IMR-90 (cell line): ENCODE measurements at regions not wholly inside any gene's neighbourhood (a gene's known extent, or its start where the extent isn't known, plus 50 kb on each side); places are given as distances from the start of the nearest gene placed in this dataset.
A peak's percentile ranks its signal among the peaks of the same experiment; 100 is the strongest.

ENCODE experiments used
- ATAC-seq: fragments of 200-7000 bp; cut with Tn5 transposase; 2 replicates; pipeline ENCODE4 v1.9.1; 2020; ENCODE audit warnings: low read depth, mild to moderate bottlenecking, moderate library complexity
- BruUV-seq: library from RNA; stranded (reverse); fragments of 400-500 nt; replicated peaks from 2 replicates; lab custom pipeline; 2021; lab: Mats Ljungman, UMichigan
- CTCF ChIA-PET: fragments of 300-600 bp; formaldehyde crosslinking; extraction: SDS; loops from one replicate; lab custom pipeline; 2021; ENCODE audit warnings: antibody characterized with exemption; lab: Yijun Ruan, JAX
- POLR2A ChIA-PET: fragments of 300-600 bp; sonication (Branson Sonifier 250); formaldehyde crosslinking; loops from one replicate; lab custom pipeline; 2022; ENCODE audit warnings: antibody characterized with exemption; ENCODE audit not compliant: unreplicated experiment; lab: Charles Lee
- DNase-seq: peaks from one replicate; pipeline ENCODE4 v3.0.0; 2013
- H2AFZ ChIP-seq: replicated peaks from 2 replicates; pipeline ENCODE3; 2013; ENCODE audit warnings: low read length, mild to moderate bottlenecking; ENCODE audit not compliant: poor library complexity
- H2AK5ac ChIP-seq: 2 replicates; pipeline ENCODE4 v1.6.1; 2013; ENCODE audit warnings: low read depth, low read length, inconsistent platforms
- H2AK9ac ChIP-seq: replicated peaks from 2 replicates; pipeline ENCODE3; 2013; ENCODE audit warnings: mild to moderate bottlenecking, low read depth, low read length, moderate library complexity; ENCODE audit not compliant: poor library complexity
- H2BK120ac ChIP-seq: 2 replicates; pipeline ENCODE4 v1.6.1; 2013; ENCODE audit warnings: low read depth, low read length, inconsistent platforms
- H2BK15ac ChIP-seq: 3 replicates; pipeline ENCODE4 v1.6.1; 2013; ENCODE audit warnings: low read depth, low read length, inconsistent platforms
- H2BK20ac ChIP-seq: 2 replicates; pipeline ENCODE4 v1.6.1; 2013; ENCODE audit warnings: low read depth, mild to moderate bottlenecking, inconsistent platforms, low read length, moderate library complexity
- H2BK5ac ChIP-seq: 2 replicates; pipeline ENCODE4 v1.6.1; 2013; ENCODE audit warnings: mild to moderate bottlenecking, low read depth, low read length, inconsistent platforms; ENCODE audit not compliant: poor library complexity, severe bottlenecking
- H3K14ac ChIP-seq: replicated peaks from 2 replicates; pipeline ENCODE4 v1.6.1; 2013; ENCODE audit warnings: low read depth, low read length, inconsistent platforms
- H3K18ac ChIP-seq: 2 replicates; pipeline ENCODE4 v1.6.1; 2013; ENCODE audit warnings: low read depth, low read length, control low read depth
- H3K23ac ChIP-seq: 2 replicates; pipeline ENCODE4 v1.6.1; 2013; ENCODE audit warnings: low read depth, low read length, inconsistent platforms
- H3K27ac ChIP-seq: 2 replicates; pipeline ENCODE4 v1.5.1; 2013; ENCODE audit warnings: mild to moderate bottlenecking, control low read depth, low read length; ENCODE audit not compliant: insufficient read depth
- H3K27me3 ChIP-seq: 2 replicates; pipeline ENCODE4 v1.6.1; 2013; ENCODE audit warnings: low read length; ENCODE audit not compliant: control insufficient read depth, insufficient read depth
- H3K36me3 ChIP-seq: 2 replicates; pipeline ENCODE4 v1.6.1; 2013; ENCODE audit warnings: low read length, mixed read lengths; ENCODE audit not compliant: control insufficient read depth, insufficient read depth
- H3K4ac ChIP-seq: 2 replicates; pipeline ENCODE4 v1.6.1; 2013; ENCODE audit warnings: low read depth, low read length, inconsistent platforms
- H3K4me1 ChIP-seq: 2 replicates; pipeline ENCODE4 v1.6.1; 2013; ENCODE audit warnings: low read length, mixed read lengths; ENCODE audit not compliant: control insufficient read depth, insufficient read depth
- H3K4me2 ChIP-seq: 2 replicates; pipeline ENCODE4 v1.6.1; 2013; ENCODE audit warnings: low read depth, mild to moderate bottlenecking, control low read depth, low read length, moderate library complexity
- H3K4me3 ChIP-seq: 2 replicates; pipeline ENCODE4 v1.5.1; 2013; ENCODE audit warnings: low read depth, mild to moderate bottlenecking, control low read depth, low read length, moderate library complexity; ENCODE audit not compliant: insufficient read depth
- H3K56ac ChIP-seq: 2 replicates; pipeline ENCODE4 v1.6.1; 2013; ENCODE audit warnings: low read length, inconsistent platforms; ENCODE audit not compliant: insufficient read depth; ENCODE audit errors: extremely low read depth
- H3K79me1 ChIP-seq, 2 experiments: 2 replicates each; pipeline ENCODE4 v1.6.1; 2013; ENCODE audit warnings: low read length in 2 of 2, inconsistent platforms in 1 of 2, low read depth in 1 of 2
- H3K9ac ChIP-seq: 2 replicates; pipeline ENCODE4 v1.6.1; 2013; ENCODE audit warnings: low read depth, low read length, control low read depth
- H3K9me1 ChIP-seq: 2 replicates; pipeline ENCODE4 v1.6.1; 2013; ENCODE audit warnings: low read length, inconsistent platforms; ENCODE audit not compliant: insufficient read depth
- H3K9me3 ChIP-seq: 2 replicates; pipeline ENCODE4 v1.6.1; 2013; ENCODE audit warnings: low read length; ENCODE audit not compliant: control insufficient read depth, insufficient read depth
- H4K20me1 ChIP-seq: 2 replicates; pipeline ENCODE4 v1.6.1; 2013; ENCODE audit warnings: low read length, inconsistent platforms; ENCODE audit not compliant: insufficient read depth
- H4K5ac ChIP-seq: 2 replicates; pipeline ENCODE4 v1.6.1; 2013; ENCODE audit warnings: mild to moderate bottlenecking, low read depth, low read length, control low read depth
- H4K8ac ChIP-seq, 2 experiments: 2 replicates each; pipeline ENCODE4 v1.6.1; 2013; ENCODE audit warnings: low read depth in 2 of 2, low read length in 2 of 2, control low read depth in 1 of 2, inconsistent platforms in 1 of 2
- H4K91ac ChIP-seq: 2 replicates; pipeline ENCODE4 v1.6.1; 2013; ENCODE audit warnings: low read depth, low read length, inconsistent platforms; ENCODE audit not compliant: insufficient read depth
- BHLHE40 ChIP-seq: fragments of 150-350 bp; IDR thresholded peaks from 2 replicates; pipeline ENCODE4 v1.6.1; 2016; ENCODE audit warnings: mild to moderate bottlenecking, low read depth, low read length
- CEBPB ChIP-seq: IDR thresholded peaks from 2 replicates; pipeline ENCODE4 v1.6.1; 2012; ENCODE audit warnings: low read depth, low read length, improper control_type of control experiment
- FOS ChIP-seq: fragments of 150-350 bp; IDR thresholded peaks from 2 replicates; pipeline ENCODE4 v1.6.1; 2016; ENCODE audit warnings: low read depth, low read length
- MAFK ChIP-seq: IDR thresholded peaks from 2 replicates; pipeline ENCODE4 v1.6.1; 2012; ENCODE audit warnings: low read depth, low read length, improper control_type of control experiment
- NFE2L2 ChIP-seq: fragments of 150-350 bp; IDR thresholded peaks from 2 replicates; pipeline ENCODE4 v1.6.1; 2016; ENCODE audit warnings: low read depth, mild to moderate bottlenecking, low read length
- RAD21 ChIP-seq: IDR thresholded peaks from 2 replicates; pipeline ENCODE4 v1.6.1; 2012; ENCODE audit warnings: low read length, improper control_type of control experiment
- RCOR1 ChIP-seq: IDR thresholded peaks from 2 replicates; pipeline ENCODE4 v1.6.1; 2012; ENCODE audit warnings: mild to moderate bottlenecking, low read length, improper control_type of control experiment; ENCODE audit not compliant: insufficient replicate concordance
- SMC3 ChIP-seq: fragments of 150-350 bp; IDR thresholded peaks from 2 replicates; pipeline ENCODE4 v1.6.1; 2016; ENCODE audit warnings: low read depth, mild to moderate bottlenecking, antibody characterized with exemption, low read length, moderate library complexity
- WGBS, 2 experiments: methylation state at CpG; one replicate each; pipeline versions ENCODE4 v1.1.5 to v1.1.7; 2013; ENCODE audit warnings: missing lambda C conversion rate in 2 of 2; ENCODE audit not compliant: insufficient read length in 1 of 2; ENCODE audit errors: extremely low coverage in 2 of 2; 5-methylcytosine and 5-hydroxymethylcytosine counted together
- dilution Hi-C: fragments of 300-500 bp; cut with HindIII; formaldehyde crosslinking; loops from one replicate; pipeline ENCODE4 v1.14.3; 2018; ENCODE audit warnings: low sequenced_read_pairs; ENCODE audit not compliant: unreplicated experiment
- in situ Hi-C: fragments of 300-500 bp; cut with MboI; formaldehyde crosslinking; loops from 3 replicates; pipeline ENCODE4 v1.14.3; 2019; ENCODE audit warnings: low sequenced_read_pairs, inconsistent platforms, mixed read lengths
- intact Hi-C: fragments of 100-400 bp; cut with micrococcal nuclease; formaldehyde crosslinking; loops from 2 replicates; pipeline ENCODE4 v1.10.0; 2022
- TF ChIP-seq, protein P1 (sequence below): fragments of 150-350 bp; IDR thresholded peaks from 2 replicates; pipeline ENCODE4 v1.6.1; 2017; ENCODE audit warnings: mild to moderate bottlenecking, antibody characterized with exemption, low read length, low read depth
- TF ChIP-seq, protein P2 (sequence below): fragments of 150-350 bp; IDR thresholded peaks from 2 replicates; pipeline ENCODE4 v1.6.1; 2016; ENCODE audit warnings: low read depth, mild to moderate bottlenecking, low read length, moderate library complexity, borderline replicate concordance
- TF ChIP-seq, protein P3 (sequence below): conservative IDR thresholded peaks from 2 replicates; pipeline ENCODE4 v1.5.1; 2012; ENCODE audit warnings: mild to moderate bottlenecking, low read depth, low read length, improper control_type of control experiment

DNA sequence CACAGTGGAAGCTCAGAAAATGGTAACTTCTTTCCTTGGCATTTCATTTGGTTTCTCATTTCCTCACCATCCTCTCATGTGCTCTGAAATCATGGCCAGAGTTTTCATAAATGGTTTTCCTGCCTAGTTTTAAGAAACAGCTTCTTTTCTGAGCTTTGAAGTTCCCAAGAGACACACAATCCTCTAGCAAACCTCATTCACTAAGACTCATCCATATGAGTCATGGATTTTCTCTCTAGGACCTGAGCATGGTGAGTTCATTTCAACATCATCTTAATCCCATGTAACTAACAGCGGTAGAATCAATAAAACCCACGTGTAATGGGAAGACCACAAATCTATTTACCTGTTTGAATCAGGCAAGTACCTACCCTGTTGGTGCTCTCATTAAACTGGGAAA, 274.5 kb upstream of the LRTM1 start:
- no peaks in the 10 kb centered on the region for H4K20me1 ChIP-seq
- H3K23ac ChIP-seq, result peak overlapping the region; percentile 96
- peaks cover 31% of the 10 kb centered on the region for H3K4me1 ChIP-seq
- no CpG with 5 or more reads among the region's 2 CpGs for WGBS, 2 experiments
- H4K5ac ChIP-seq, result peak overlapping the region; percentile 96
- H3K4ac ChIP-seq, result peak overlapping the region; percentile 99
- H3K9ac ChIP-seq, result peak overlapping the region; percentile 79; the same call in 1 of the 2 replicates
- H3K27me3 ChIP-seq, result no peaks in the 10 kb centered on the region
- CTCF ChIA-PET, result interaction anchor here (0.7 to 1.3 kb wide), 3 partner anchors 14 to 672 kb away, joined by 3 to 4 read pairs (median 3); no protein-coding TSS in a partner anchor
- peak overlapping the region; percentile 99 for H2BK20ac ChIP-seq
- peak overlapping the region; percentile 99 for H3K18ac ChIP-seq
- intact Hi-C loops, result no loop called here
- H3K9me1 ChIP-seq, result peaks cover 28% of the 10 kb centered on the region
- H3K56ac ChIP-seq, result peak overlapping the region; percentile 95
- H3K79me1 ChIP-seq, result peaks cover 0 to 18% of the 10 kb centered on the region in 2 experiments; a peak in 2 of 4 replicates
- H2AK9ac ChIP-seq, result peak overlapping the region; percentile 68
- no peak overlapping the region for H3K4me3 ChIP-seq
- peak overlapping the region; percentile 95 for H3K27ac ChIP-seq
- H2BK15ac ChIP-seq, result peak overlapping the region; percentile 98
- dilution Hi-C loops, result no loop called here
- POLR2A ChIA-PET, result interaction anchor here (0.7 to 1.4 kb wide), 2 partner anchors 32 to 64 kb away, joined by 4 to 5 read pairs; no protein-coding TSS in a partner anchor
- peak overlapping the region; percentile 100 for H2BK5ac ChIP-seq
- peak overlapping the region; percentile 99 for H3K14ac ChIP-seq
- peak overlapping the region; percentile 65; the same call in 1 of the 2 replicates for H3K4me2 ChIP-seq
- no peaks in the 10 kb centered on the region for H3K36me3 ChIP-seq
- DNase-seq (peak; percentile 95), ATAC-seq (peak; percentile 33)
- no TSS peak for BruUV-seq
- peak overlapping the region; percentile 89 for H2AK5ac ChIP-seq
- in situ Hi-C loops, result no loop called here
- peak overlapping the region; percentile 99 for H2BK120ac ChIP-seq
- TF ChIP-seq SMC3 (0 out of 2 replicates have a peak, but pooled peaks have one; percentile 3), BHLHE40 (no peak), MAFK (no peak), CEBPB (peak; percentile 83), NFE2L2 (no peak), FOS (peak; percentile 91), RCOR1 (no peak), RAD21 (peak; percentile 8; the same call in 1 of the 2 replicates)
- TF ChIP-seq, protein P1, sequence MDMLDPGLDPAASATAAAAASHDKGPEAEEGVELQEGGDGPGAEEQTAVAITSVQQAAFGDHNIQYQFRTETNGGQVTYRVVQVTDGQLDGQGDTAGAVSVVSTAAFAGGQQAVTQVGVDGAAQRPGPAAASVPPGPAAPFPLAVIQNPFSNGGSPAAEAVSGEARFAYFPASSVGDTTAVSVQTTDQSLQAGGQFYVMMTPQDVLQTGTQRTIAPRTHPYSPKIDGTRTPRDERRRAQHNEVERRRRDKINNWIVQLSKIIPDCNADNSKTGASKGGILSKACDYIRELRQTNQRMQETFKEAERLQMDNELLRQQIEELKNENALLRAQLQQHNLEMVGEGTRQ, result no peak
- TF ChIP-seq, protein P2, sequence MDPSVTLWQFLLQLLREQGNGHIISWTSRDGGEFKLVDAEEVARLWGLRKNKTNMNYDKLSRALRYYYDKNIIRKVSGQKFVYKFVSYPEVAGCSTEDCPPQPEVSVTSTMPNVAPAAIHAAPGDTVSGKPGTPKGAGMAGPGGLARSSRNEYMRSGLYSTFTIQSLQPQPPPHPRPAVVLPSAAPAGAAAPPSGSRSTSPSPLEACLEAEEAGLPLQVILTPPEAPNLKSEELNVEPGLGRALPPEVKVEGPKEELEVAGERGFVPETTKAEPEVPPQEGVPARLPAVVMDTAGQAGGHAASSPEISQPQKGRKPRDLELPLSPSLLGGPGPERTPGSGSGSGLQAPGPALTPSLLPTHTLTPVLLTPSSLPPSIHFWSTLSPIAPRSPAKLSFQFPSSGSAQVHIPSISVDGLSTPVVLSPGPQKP, result no peak
- TF ChIP-seq, protein P3, sequence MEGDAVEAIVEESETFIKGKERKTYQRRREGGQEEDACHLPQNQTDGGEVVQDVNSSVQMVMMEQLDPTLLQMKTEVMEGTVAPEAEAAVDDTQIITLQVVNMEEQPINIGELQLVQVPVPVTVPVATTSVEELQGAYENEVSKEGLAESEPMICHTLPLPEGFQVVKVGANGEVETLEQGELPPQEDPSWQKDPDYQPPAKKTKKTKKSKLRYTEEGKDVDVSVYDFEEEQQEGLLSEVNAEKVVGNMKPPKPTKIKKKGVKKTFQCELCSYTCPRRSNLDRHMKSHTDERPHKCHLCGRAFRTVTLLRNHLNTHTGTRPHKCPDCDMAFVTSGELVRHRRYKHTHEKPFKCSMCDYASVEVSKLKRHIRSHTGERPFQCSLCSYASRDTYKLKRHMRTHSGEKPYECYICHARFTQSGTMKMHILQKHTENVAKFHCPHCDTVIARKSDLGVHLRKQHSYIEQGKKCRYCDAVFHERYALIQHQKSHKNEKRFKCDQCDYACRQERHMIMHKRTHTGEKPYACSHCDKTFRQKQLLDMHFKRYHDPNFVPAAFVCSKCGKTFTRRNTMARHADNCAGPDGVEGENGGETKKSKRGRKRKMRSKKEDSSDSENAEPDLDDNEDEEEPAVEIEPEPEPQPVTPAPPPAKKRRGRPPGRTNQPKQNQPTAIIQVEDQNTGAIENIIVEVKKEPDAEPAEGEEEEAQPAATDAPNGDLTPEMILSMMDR, result no peak
- peak overlapping the region; percentile 79 to 95 for H4K8ac ChIP-seq
- no peak overlapping the region for H2AFZ ChIP-seq
- peak overlapping the region; percentile 98 for H4K91ac ChIP-seq
- H3K9me3 ChIP-seq, result no peaks in the 10 kb centered on the region
